K562 (cell line): ENCODE measurements at regions not wholly inside any gene's neighbourhood (a gene's known extent, or its start where the extent isn't known, plus 50 kb on each side); places are given as distances from the start of the nearest gene placed in this dataset.
"Not testable (repeated sequence)": the region's sequence is repeated elsewhere in the genome, so short reads cannot be mapped to it uniquely, and the experiment has no call there.

Source experiments
- ATAC-seq: fragments of 200-7000 bp; cut with Tn5 transposase; 3 replicates; pipeline ENCODE4 v1.9.1; 2020; ENCODE audit warnings: moderate library complexity
- BruUV-seq: library from RNA; stranded (reverse); fragments of 400-500 nt; replicated peaks from 2 replicates; lab custom pipeline; 2021; lab: Mats Ljungman, UMichigan
- CTCF ChIA-PET: fragments of 300-600 bp; formaldehyde crosslinking; extraction: SDS; loops from one replicate; lab custom pipeline; 2021; ENCODE audit warnings: low intra/inter-chr PET ratio; lab: Yijun Ruan, JAX
- POLR2A ChIA-PET: fragments of 300-600, 350-650 bp; sonication (Branson Sonifier 250); formaldehyde crosslinking; extraction: SDS; loops from one replicate; lab custom pipeline; 2021; ENCODE audit warnings: antibody characterized with exemption, inconsistent platforms; lab: Yijun Ruan, JAX
- DNase-seq, 4 experiments: peaks; one replicate each; pipeline versions ENCODE4 v3.0.0 to v3.0.0-alpha.2; 2011 to 2018; ENCODE audit warnings: low spot score in 3 of 4, mixed read lengths in 3 of 4; ENCODE audit errors: extremely low read depth in 1 of 4
- FAIRE-seq: peaks from 2 replicates; lab custom pipeline; 2011; peaks lifted over from hg19 to GRCh38; lab: Jason Lieb, UNC
- H2AFZ ChIP-seq: 2 replicates; pipeline ENCODE4 v1.6.0; 2011; ENCODE audit warnings: low read depth, low read length, control low read depth, inconsistent platforms
- H3K27ac ChIP-seq: fragments of 200-600 bp; 3 replicates; pipeline ENCODE4 v1.8.0; 2011; ENCODE audit warnings: low read depth, mild to moderate bottlenecking, control low read depth, inconsistent platforms, low read length, moderate library complexity, mixed read lengths; ENCODE audit errors: extremely low read depth
- H3K27me3 ChIP-seq, 2 experiments: fragments of 300-600 bp in 1 of 2; 2 replicates in 1 of 2; 3 replicates in 1 of 2; pipeline versions ENCODE4 v1.6.0 to v1.8.0; 2011; ENCODE audit warnings: inconsistent platforms in 2 of 2, low read length in 2 of 2, mild to moderate bottlenecking in 1 of 2, mixed read lengths in 1 of 2, moderate library complexity in 1 of 2; ENCODE audit not compliant: control insufficient read depth in 2 of 2, insufficient read depth in 2 of 2
- H3K36me3 ChIP-seq: fragments of 300-600 bp; 3 replicates; pipeline ENCODE4 v1.8.0; 2011; ENCODE audit warnings: mild to moderate bottlenecking, low read length, inconsistent platforms; ENCODE audit not compliant: control insufficient read depth, insufficient read depth
- H3K4me1 ChIP-seq, 2 experiments: fragments of 200-600 bp in 1 of 2; replicated peaks in 1 of 2; 2 replicates in 1 of 2; 3 replicates in 1 of 2; pipeline versions ENCODE4 v1.5.1 to v1.8.0; 2011; ENCODE audit warnings: inconsistent platforms in 2 of 2, low read length in 2 of 2, mild to moderate bottlenecking in 1 of 2, mixed read lengths in 1 of 2, moderate library complexity in 1 of 2; ENCODE audit not compliant: control insufficient read depth in 2 of 2, insufficient read depth in 2 of 2
- H3K4me2 ChIP-seq: 2 replicates; pipeline ENCODE4 v1.6.1; 2011; ENCODE audit warnings: low read length, control low read depth, inconsistent platforms, mixed read lengths; ENCODE audit not compliant: insufficient read depth
- H3K4me3 ChIP-seq: fragments of 200-600 bp; sonication (generic), shearing (Covaris generic); 2 replicates; pipeline ENCODE4 v1.5.1; 2016; ENCODE audit warnings: control low read depth, inconsistent platforms
- H3K79me2 ChIP-seq: fragments of 200-600 bp; 3 replicates; pipeline ENCODE4 v1.8.0; 2011; ENCODE audit warnings: low read length, inconsistent platforms; ENCODE audit not compliant: control insufficient read depth, insufficient read depth
- H3K9ac ChIP-seq, 2 experiments: 2 replicates each; pipeline versions ENCODE4 v1.6.0 to v1.6.1; 2011; ENCODE audit warnings: low read depth in 2 of 2, low read length in 2 of 2, control low read depth in 1 of 2, inconsistent platforms in 1 of 2, mild to moderate bottlenecking in 1 of 2, mixed read lengths in 1 of 2; ENCODE audit not compliant: insufficient read depth in 1 of 2
- H3K9me1 ChIP-seq: one replicate; pipeline ENCODE4 v1.6.0; 2011; ENCODE audit warnings: inconsistent platforms, mild to moderate bottlenecking, low read length, moderate library complexity; ENCODE audit not compliant: control insufficient read depth, insufficient read depth
- H3K9me3 ChIP-seq: replicated peaks from 2 replicates; pipeline ENCODE4 v1.5.1; 2011; ENCODE audit warnings: low read depth, low read length, inconsistent platforms; ENCODE audit not compliant: control insufficient read depth, insufficient read depth
- H4K20me1 ChIP-seq: replicated peaks from 2 replicates; pipeline ENCODE4 v1.6.1; 2011; ENCODE audit warnings: low read length, inconsistent platforms, mixed read lengths; ENCODE audit not compliant: control insufficient read depth, insufficient read depth
- ARID1B ChIP-seq: fragments of 450-650 bp; IDR thresholded peaks from 2 replicates; pipeline ENCODE4 v1.6.1; 2016; ENCODE audit warnings: antibody characterized with exemption, mild to moderate bottlenecking, inconsistent platforms
- CBFA2T2 ChIP-seq: fragments of 450-650 bp; conservative IDR thresholded peaks from 2 replicates; pipeline ENCODE4 v1.6.1; 2017; ENCODE audit warnings: mild to moderate bottlenecking
- CBFA2T3 ChIP-seq: fragments of 450-650 bp; IDR thresholded peaks from 2 replicates; pipeline ENCODE4 v1.6.1; 2017
- CC2D1A ChIP-seq: fragments of 450-650 bp; IDR thresholded peaks from 2 replicates; pipeline ENCODE4 v1.6.1; 2017; ENCODE audit warnings: mild to moderate bottlenecking
- DPF2 ChIP-seq: fragments of 450-650 bp; IDR thresholded peaks from 2 replicates; pipeline ENCODE4 v1.6.1; 2016
- HDAC1 ChIP-seq, 2 experiments: fragments of 450-650 bp; IDR thresholded peaks; 2 replicates each; pipeline ENCODE4 v1.6.1; 2016 to 2017; ENCODE audit warnings: inconsistent platforms in 1 of 2, mild to moderate bottlenecking in 1 of 2, moderate library complexity in 1 of 2
- KDM1A ChIP-seq, 2 experiments: fragments of 450-650 bp; IDR thresholded peaks; 2 replicates each; pipeline ENCODE4 v1.6.1; 2016; ENCODE audit warnings: mild to moderate bottlenecking in 2 of 2
- MEIS2 ChIP-seq: fragments of 450-650 bp; IDR thresholded peaks from 2 replicates; pipeline ENCODE4 v1.6.1; 2014; ENCODE audit warnings: mild to moderate bottlenecking; ENCODE audit not compliant: partially characterized antibody
- NCOR1 ChIP-seq: fragments of 450-650 bp; IDR thresholded peaks from 2 replicates; pipeline ENCODE4 v1.6.1; 2016; ENCODE audit warnings: mild to moderate bottlenecking, moderate library complexity
- POLR2AphosphoS5 ChIP-seq: IDR thresholded peaks from 2 replicates; pipeline ENCODE4 v1.6.1; 2011; ENCODE audit warnings: mild to moderate bottlenecking, low read depth, low read length, moderate library complexity; ENCODE audit not compliant: control insufficient read depth, insufficient read depth
- RBM25 ChIP-seq: fragments of 200-400 bp; formaldehyde crosslinking; IDR thresholded peaks from 2 replicates; pipeline ENCODE4 v1.6.1; 2018; ENCODE audit warnings: low read length, low read depth, moderate library complexity; ENCODE audit not compliant: severe bottlenecking
- RCOR1 ChIP-seq, 2 experiments: IDR thresholded peaks; 2 replicates each; pipeline ENCODE4 v1.6.1; 2012; ENCODE audit warnings: low read depth in 2 of 2, low read length in 2 of 2, borderline replicate concordance in 1 of 2, improper control_type of control experiment in 1 of 2
- SMARCC2 ChIP-seq: fragments of 450-650 bp; IDR thresholded peaks from 2 replicates; pipeline ENCODE4 v1.6.1; 2017; ENCODE audit warnings: antibody characterized with exemption, moderate library complexity, mild to moderate bottlenecking, low read depth
- TCF3 ChIP-seq: sonication (generic); formaldehyde crosslinking; IDR thresholded peaks from 2 replicates; pipeline ENCODE4 v1.4.0; 2020; ENCODE audit warnings: mild to moderate bottlenecking, missing genetic modification reagents
- ZBTB7A ChIP-seq: IDR thresholded peaks from 2 replicates; pipeline ENCODE4 v1.6.1; 2011; ENCODE audit warnings: low read depth, mild to moderate bottlenecking, low read length, moderate library complexity, borderline replicate concordance; ENCODE audit not compliant: control insufficient read depth
- ZNF146 ChIP-seq: IDR thresholded peaks from one replicate; pipeline ENCODE4 v1.6.1; 2018; ENCODE audit warnings: missing compliant biosample characterization; ENCODE audit not compliant: unreplicated experiment
- WGBS: fragments of 100-300 bp; shearing (Covaris generic); methylation state at CpG from one replicate; pipeline ENCODE4 v1.1.6; 2016; ENCODE audit warnings: low coverage, mixed read lengths; ENCODE audit not compliant: insufficient coverage; ENCODE audit errors: missing lambda C conversion rate; 5-methylcytosine and 5-hydroxymethylcytosine counted together
- in situ Hi-C: fragments of 300-500 bp; cut with MboI; formaldehyde crosslinking; loops from 4 replicates; pipeline ENCODE4 v1.15.0; 2018; ENCODE audit warnings: inconsistent platforms, mixed read lengths
- intact Hi-C: fragments of 100-400 bp; cut with micrococcal nuclease; formaldehyde crosslinking; loops from 2 replicates; pipeline ENCODE4 v1.14.2; 2022

GRCh38 chr13:25005050-25005497 lies 90.9 kb upstream of the PABPC3 start (continued):
- TF ChIP-seq CC2D1A, result peak; percentile 30; the same call in 1 of the 2 replicates

DNA sequence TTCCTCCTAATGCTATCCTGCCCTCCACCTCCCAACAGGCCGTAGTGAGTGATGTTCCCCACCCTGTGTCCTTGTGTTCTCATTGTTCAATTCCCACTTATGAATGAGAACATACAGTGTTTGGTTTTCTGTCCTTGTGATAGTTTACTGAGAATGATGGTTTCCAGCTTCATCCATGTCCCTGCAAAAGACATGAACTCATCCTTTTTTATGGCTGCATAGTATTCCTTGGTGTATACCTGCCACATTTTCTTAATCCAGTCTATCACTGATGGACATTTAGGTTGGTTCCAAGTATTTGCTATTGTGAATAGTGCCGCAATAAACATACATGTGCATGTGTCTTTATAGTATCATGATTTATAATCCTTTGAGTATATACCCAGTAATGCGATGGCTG lies 88.5 kb upstream of the PABPC3 start:
- CTCF ChIA-PET, H2AFZ ChIP-seq, H3K9me3 ChIP-seq, BruUV-seq, H3K4me1 ChIP-seq, H3K27me3 ChIP-seq, H4K20me1 ChIP-seq, POLR2A ChIA-PET, H3K36me3 ChIP-seq, H3K9ac ChIP-seq, H3K4me2 ChIP-seq: not testable (repeated sequence)
- intact Hi-C loops, result loop anchor here (10.0 kb wide), 1 partner anchor 567 kb away; no protein-coding TSS in a partner anchor
- in situ Hi-C loops, result loop anchor here (10.0 kb wide), 1 partner anchor 107 kb away; no protein-coding TSS in a partner anchor
- WGBS, result 2% methylated on average over 3 of the region's 3 CpGs
- TF ChIP-seq RBM25 (peak; percentile 18), ZNF146 (CRISPR knock-in tag) (peak; percentile 63)
- TF ChIP-seq, all 486 proteins: peak for 2; not testable (repeated sequence) for 484
- not testable (repeated sequence) for DNase-seq, H3K27ac ChIP-seq, H3K4me3 ChIP-seq, ATAC-seq, H3K79me2 ChIP-seq, H3K9me1 ChIP-seq, FAIRE-seq

GRCh38 chr13:25014398-25014973 lies 81.5 kb upstream of the PABPC3 start:
- peak; percentile 86 for ATAC-seq
- H3K79me2 ChIP-seq, H3K4me2 ChIP-seq, H3K4me3 ChIP-seq, H3K9ac ChIP-seq, H3K27me3 ChIP-seq, H3K9me1 ChIP-seq, H3K27ac ChIP-seq, in situ Hi-C loops, H3K36me3 ChIP-seq, H3K9me3 ChIP-seq, CTCF ChIA-PET, H4K20me1 ChIP-seq, intact Hi-C loops, POLR2A ChIA-PET, H2AFZ ChIP-seq, BruUV-seq: not testable (repeated sequence)
- H3K4me1 ChIP-seq, result peaks cover 0 to 11% of the 10 kb centered on the region in 2 experiments; a peak in 3 of 5 replicates
- DNase-seq, result peak; percentile 41 to 74 (median 51)
- 3% methylated on average over 6 of the region's 7 CpGs for WGBS
- peak; percentile 81 for FAIRE-seq
- TF ChIP-seq POLR2AphosphoS5 (0 out of 2 replicates have a peak, but pooled peaks have one; percentile 25), CBFA2T2 (peak; percentile 66), RCOR1 (IDR thresholded peaks at IDR 0.05; ENCODE audit: borderline replicate concordance in 1 of 2, low read depth in 2 of 2, low read length in 2 of 2) (0 out of 4 replicates have a peak, but pooled peaks of 1 of the 2 experiments have one; percentile 44), DPF2 (peak; percentile 40; the same call in 1 of the 2 replicates), CBFA2T3 (peak; percentile 73), SMARCC2 (0 out of 2 replicates have a peak, but pooled peaks have one; percentile 30), HDAC1 (IDR thresholded peaks at IDR 0.05) (peak in 1 of 2 experiments; percentile 31; a peak in 1 of 4 replicates), KDM1A (IDR thresholded peaks at IDR 0.05) (peak; percentile 73 to 83), MEIS2 (peak; percentile 24), TCF3 (CRISPR knock-in tag) (peak; percentile 72), NCOR1 (0 out of 2 replicates have a peak, but pooled peaks have one; percentile 20), ZBTB7A (peak; percentile 52; the same call in 1 of the 2 replicates), ARID1B (peak; percentile 82)
